Lung (tissue), 11 donors: ENCODE measurements at regions not wholly inside any gene's neighbourhood (a gene's known extent, or its start where the extent isn't known, plus 50 kb on each side); places are given as distances from the start of the nearest gene placed in this dataset.

Source experiments
- ATAC-seq: fragments of 200-7000 bp; cut with Tn5 transposase; one replicate; pipeline ENCODE4 v1.9.1; 2020; ENCODE audit warnings: moderate number of reproducible peaks; ENCODE audit not compliant: insufficient read depth, low FRiP score
- DNase-seq, 3 donors: peaks; one replicate each; pipeline ENCODE4 v3.0.0-alpha.2; 2013 to 2017
- H3K27ac ChIP-seq, 2 donors: one replicate each; pipeline ENCODE4 v1.5.1; 2013; ENCODE audit warnings: mild to moderate bottlenecking in 2 of 2, moderate library complexity in 2 of 2, control low read depth in 1 of 2, inconsistent platforms in 1 of 2, low read depth in 1 of 2, low read length in 1 of 2
- H3K27me3 ChIP-seq, 3 donors: one replicate each; pipeline ENCODE4 v1.5.1; 2013; ENCODE audit warnings: low read length in 2 of 3; ENCODE audit not compliant: control insufficient read depth in 3 of 3, insufficient read depth in 3 of 3
- H3K36me3 ChIP-seq, 4 donors: one replicate each; pipeline ENCODE4 v1.5.1; 2013; ENCODE audit warnings: low read length in 4 of 4, mild to moderate bottlenecking in 1 of 4, moderate library complexity in 1 of 4; ENCODE audit not compliant: control insufficient read depth in 4 of 4, insufficient read depth in 4 of 4
- H3K4me1 ChIP-seq, 5 donors: one replicate each; pipeline ENCODE4 v1.5.1; 2013; ENCODE audit warnings: low read length in 5 of 5, mild to moderate bottlenecking in 2 of 5, moderate library complexity in 1 of 5; ENCODE audit not compliant: control insufficient read depth in 5 of 5, insufficient read depth in 5 of 5
- H3K4me3 ChIP-seq: one replicate; pipeline ENCODE4 v1.5.1; 2013; ENCODE audit warnings: mild to moderate bottlenecking, control low read depth, moderate library complexity
- H3K9ac ChIP-seq, 2 donors: one replicate each; pipeline ENCODE4 v1.5.1; 2013; ENCODE audit warnings: low read length in 2 of 2, control low read depth in 1 of 2; ENCODE audit not compliant: insufficient read depth in 1 of 2
- H3K9me3 ChIP-seq, 4 donors: one replicate each; pipeline ENCODE4 v1.5.1; 2013; ENCODE audit warnings: low read length in 3 of 4, mild to moderate bottlenecking in 1 of 4, moderate library complexity in 1 of 4; ENCODE audit not compliant: control insufficient read depth in 4 of 4, insufficient read depth in 3 of 4
- WGBS, 2 donors: extraction: QIAGEN DNeasy Blood & Tissue Kit; methylation state at CpG; one replicate each; pipeline ENCODE4 v1.1.7; 2013; 5-methylcytosine and 5-hydroxymethylcytosine counted together
- TF ChIP-seq, protein P1 (sequence below): IDR thresholded peaks from 2 replicates; pipeline ENCODE4 v1.5.1; 2012; ENCODE audit warnings: mild to moderate bottlenecking; ENCODE audit errors: control extremely low read depth, extremely low read depth
- donor health status: control.
- donor health status: control.
- donor health status: Bipolar disorder and iron deficiency.
- donor health status: healthy.
- donor health status: DM: yes; HTN: yes; CAD: no.

DNA sequence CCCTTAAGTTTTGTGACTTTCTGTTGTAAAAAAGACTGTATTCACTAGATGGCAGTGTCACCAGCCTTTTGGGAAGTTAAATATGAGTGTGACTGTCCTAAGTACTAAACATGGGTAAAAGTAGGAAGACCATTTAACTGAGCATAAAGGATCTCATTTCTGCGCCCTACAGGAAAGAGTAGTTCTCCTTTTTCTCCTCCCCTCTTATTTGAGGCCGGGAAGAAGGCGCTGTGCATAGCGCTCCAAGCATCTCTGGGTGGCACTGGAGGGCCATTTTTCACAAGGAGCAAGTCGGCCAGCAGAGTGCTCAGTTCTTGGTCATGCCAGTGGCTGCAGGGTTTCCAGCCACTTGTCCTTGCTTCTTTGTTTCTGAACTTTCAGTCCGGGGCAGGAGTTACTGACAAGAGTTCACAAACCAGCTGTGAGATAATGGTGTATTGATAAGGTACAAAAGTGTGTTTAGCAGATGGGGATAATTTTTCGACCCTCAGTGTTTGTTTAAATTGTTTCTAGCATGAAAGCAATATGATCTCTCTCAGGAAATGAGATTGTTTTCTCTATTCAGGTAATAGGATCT, 227.6 kb upstream of the DMRT1 start:
- H3K9ac ChIP-seq, result no peak overlapping the region
- no peak overlapping the region for H3K27ac ChIP-seq
- ATAC-seq, result peak; percentile 76
- H3K9me3 ChIP-seq, result no peaks in the 10 kb centered on the region
- H3K36me3 ChIP-seq, result no peaks in the 10 kb centered on the region
- no peak overlapping the region for H3K4me3 ChIP-seq
- TF ChIP-seq, protein P1, sequence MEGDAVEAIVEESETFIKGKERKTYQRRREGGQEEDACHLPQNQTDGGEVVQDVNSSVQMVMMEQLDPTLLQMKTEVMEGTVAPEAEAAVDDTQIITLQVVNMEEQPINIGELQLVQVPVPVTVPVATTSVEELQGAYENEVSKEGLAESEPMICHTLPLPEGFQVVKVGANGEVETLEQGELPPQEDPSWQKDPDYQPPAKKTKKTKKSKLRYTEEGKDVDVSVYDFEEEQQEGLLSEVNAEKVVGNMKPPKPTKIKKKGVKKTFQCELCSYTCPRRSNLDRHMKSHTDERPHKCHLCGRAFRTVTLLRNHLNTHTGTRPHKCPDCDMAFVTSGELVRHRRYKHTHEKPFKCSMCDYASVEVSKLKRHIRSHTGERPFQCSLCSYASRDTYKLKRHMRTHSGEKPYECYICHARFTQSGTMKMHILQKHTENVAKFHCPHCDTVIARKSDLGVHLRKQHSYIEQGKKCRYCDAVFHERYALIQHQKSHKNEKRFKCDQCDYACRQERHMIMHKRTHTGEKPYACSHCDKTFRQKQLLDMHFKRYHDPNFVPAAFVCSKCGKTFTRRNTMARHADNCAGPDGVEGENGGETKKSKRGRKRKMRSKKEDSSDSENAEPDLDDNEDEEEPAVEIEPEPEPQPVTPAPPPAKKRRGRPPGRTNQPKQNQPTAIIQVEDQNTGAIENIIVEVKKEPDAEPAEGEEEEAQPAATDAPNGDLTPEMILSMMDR, result peak; percentile 61
- 4% methylated on average over 7 of the region's 7 CpGs for WGBS, 2 donors
- peaks cover 0 to 5% (median 0%) of the 10 kb centered on the region in 3 donors for H3K27me3 ChIP-seq
- H3K4me1 ChIP-seq, result peaks cover 0 to 8% (median 2%) of the 10 kb centered on the region in 5 donors
- DNase-seq, result peak; percentile 79 to 85 (median 83)

DNA sequence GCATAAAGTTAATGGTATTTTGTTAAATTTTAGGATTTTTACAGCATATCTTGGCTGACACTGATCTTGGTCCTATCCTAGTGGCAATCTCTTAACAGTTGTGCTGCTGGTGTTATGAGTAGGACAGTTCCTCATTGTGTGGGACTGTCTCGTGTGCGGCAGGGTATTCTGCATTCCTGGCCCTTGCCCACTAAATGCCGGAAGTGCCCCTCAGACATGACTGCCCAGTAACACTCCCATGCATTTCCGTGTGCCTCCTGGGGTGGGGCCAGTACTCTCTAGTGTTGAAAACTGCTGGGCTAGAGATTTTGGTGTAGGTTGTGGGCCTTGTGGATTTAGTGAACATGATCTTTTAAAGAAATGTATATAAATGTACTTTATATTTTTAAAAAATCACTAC, 227.1 kb upstream of the DMRT1 start:
- Histone ChIP-seq H3K27ac (no peak overlapping the region), H3K9me3 (no peaks in the 10 kb centered on the region), H3K27me3 (peaks cover 0 to 5% (median 0%) of the 10 kb centered on the region in 3 donors), H3K36me3 (no peaks in the 10 kb centered on the region), H3K9ac (no peak overlapping the region), H3K4me3 (no peak overlapping the region), H3K4me1 (peaks cover 0 to 8% (median 2%) of the 10 kb centered on the region in 5 donors)
- DNase-seq, result no peak
- TF ChIP-seq, protein P1, result no peak
- 23 to 40% methylated on average over 4 of the region's 4 CpGs for WGBS, 2 donors
- no peak for ATAC-seq

DNA sequence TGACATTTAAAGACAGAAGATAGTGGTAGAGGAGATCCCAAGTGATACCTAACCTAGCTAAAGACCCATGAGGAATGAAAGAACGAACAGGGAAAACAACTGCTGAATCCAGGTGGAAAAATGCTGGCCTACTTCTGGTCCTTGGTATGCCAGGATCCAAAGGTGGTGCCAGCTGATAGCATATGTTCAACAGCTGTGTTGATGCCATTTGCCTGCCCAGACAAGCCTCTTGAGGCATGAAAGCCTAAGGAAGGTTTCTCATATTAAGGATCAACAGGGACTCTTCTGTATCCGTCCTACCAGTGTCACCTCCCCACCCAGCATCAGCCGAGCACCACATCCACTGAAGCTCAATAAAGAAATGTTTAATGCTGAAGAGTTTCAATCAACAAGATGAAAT, 225.7 kb upstream of the DMRT1 start:
- ATAC-seq, result no peak
- H3K4me3 ChIP-seq, result no peak overlapping the region
- TF ChIP-seq, protein P1, result no peak
- H3K9ac ChIP-seq, result no peak overlapping the region
- H3K9me3 ChIP-seq, result no peaks in the 10 kb centered on the region
- H3K27ac ChIP-seq, result no peak overlapping the region
- H3K36me3 ChIP-seq, result no peaks in the 10 kb centered on the region
- H3K27me3 ChIP-seq, result peaks cover 0 to 5% (median 0%) of the 10 kb centered on the region in 3 donors
- peaks cover 0 to 8% (median 2%) of the 10 kb centered on the region in 5 donors for H3K4me1 ChIP-seq
- 95 to 99% methylated on average over 3 of the region's 3 CpGs for WGBS, 2 donors
- DNase-seq, result no peak

DNA sequence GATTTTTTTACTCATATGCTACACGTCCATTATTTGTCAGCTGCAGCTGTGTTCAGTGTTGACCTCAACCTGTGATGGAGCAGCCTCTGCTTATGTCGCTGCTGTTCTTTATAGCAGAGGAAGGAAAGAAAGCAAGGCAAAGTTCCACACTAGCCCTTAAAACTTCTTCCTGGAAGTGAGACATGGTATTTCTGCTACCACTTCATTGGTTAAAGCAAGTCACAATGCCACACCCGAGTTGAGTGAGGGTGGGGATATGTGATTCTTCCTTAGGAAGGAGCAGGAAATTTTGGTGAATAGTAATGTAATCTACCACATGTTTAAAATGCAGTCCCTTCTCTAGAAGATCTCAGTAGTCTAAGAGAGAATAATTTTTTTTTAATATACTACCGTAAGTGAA, 224.8 kb upstream of the DMRT1 start:
- no peak for DNase-seq
- WGBS, 2 donors, result 73 to 79% methylated on average over 4 of the region's 4 CpGs
- H3K27ac ChIP-seq, result no peak overlapping the region

More for the DNA sequence above, 224.8 kb upstream of the DMRT1 start:
- no peaks in the 10 kb centered on the region for H3K36me3 ChIP-seq
- H3K27me3 ChIP-seq, result peaks cover 0 to 5% (median 0%) of the 10 kb centered on the region in 3 donors
- ATAC-seq, result no peak
- H3K9me3 ChIP-seq, result no peaks in the 10 kb centered on the region
- TF ChIP-seq, protein P1, result no peak
- H3K4me3 ChIP-seq, result no peak overlapping the region
- H3K9ac ChIP-seq, result no peak overlapping the region
- peaks cover 0 to 8% (median 2%) of the 10 kb centered on the region in 5 donors for H3K4me1 ChIP-seq
